IPS-15b (cell line): ENCODE measurements at regions not wholly inside any gene's neighbourhood (a gene's known extent, or its start where the extent isn't known, plus 50 kb on each side); places are given as distances from the start of the nearest gene placed in this dataset.

Experiments
- H3K27me3 ChIP-seq: one replicate; pipeline ENCODE4 v1.6.1; 2013; ENCODE audit warnings: low read length; ENCODE audit not compliant: control insufficient read depth, insufficient read depth
- H3K36me3 ChIP-seq: one replicate; pipeline ENCODE4 v1.6.1; 2013; ENCODE audit warnings: low read length; ENCODE audit not compliant: control insufficient read depth, insufficient read depth
- H3K4me1 ChIP-seq: one replicate; pipeline ENCODE4 v1.6.1; 2013; ENCODE audit warnings: mild to moderate bottlenecking, low read length; ENCODE audit not compliant: control insufficient read depth, insufficient read depth
- H3K4me3 ChIP-seq: one replicate; pipeline ENCODE4 v1.5.1; 2013; ENCODE audit warnings: low read depth, low read length
- H3K9ac ChIP-seq: one replicate; pipeline ENCODE4 v1.6.1; 2013; ENCODE audit warnings: low read depth, mild to moderate bottlenecking, low read length
- H3K9me3 ChIP-seq: one replicate; pipeline ENCODE4 v1.6.1; 2013; ENCODE audit warnings: mild to moderate bottlenecking, low read length; ENCODE audit not compliant: control insufficient read depth, insufficient read depth

- Histone ChIP-seq H3K36me3 (no peaks in the 10 kb centered on the region), H3K4me3 (no peak overlapping the region), H3K27me3 (no peaks in the 10 kb centered on the region), H3K4me1 (no peaks in the 10 kb centered on the region), H3K9me3 (no peaks in the 10 kb centered on the region), H3K9ac (no peak overlapping the region)
Observed at GRCh38 chr12:89796798-89797382, 88.3 kb upstream of the ATP2B1 start.

GRCh38 chr12:89793946-89794345, 85.3 kb upstream of the ATP2B1 start:
- no peak overlapping the region for H3K4me3 ChIP-seq
- H3K4me1 ChIP-seq: no peaks in the 10 kb centered on the region
- H3K36me3 ChIP-seq: no peaks in the 10 kb centered on the region
- H3K9ac ChIP-seq: no peak overlapping the region
- no peaks in the 10 kb centered on the region for H3K27me3 ChIP-seq
- H3K9me3 ChIP-seq: no peaks in the 10 kb centered on the region

GRCh38 chr12:89791286-89791685, 82.6 kb upstream of the ATP2B1 start:
- H3K4me3 ChIP-seq: no peak overlapping the region
- no peak overlapping the region for H3K9ac ChIP-seq
- H3K9me3 ChIP-seq: peaks cover 4% of the 10 kb centered on the region
- H3K4me1 ChIP-seq: no peaks in the 10 kb centered on the region
- H3K27me3 ChIP-seq: no peaks in the 10 kb centered on the region
- no peaks in the 10 kb centered on the region for H3K36me3 ChIP-seq

- H3K4me3 ChIP-seq: no peak overlapping the region
- no peaks in the 10 kb centered on the region for H3K36me3 ChIP-seq
- H3K4me1 ChIP-seq: no peaks in the 10 kb centered on the region
- H3K9ac ChIP-seq: no peak overlapping the region
- peaks cover 5% of the 10 kb centered on the region for H3K9me3 ChIP-seq
- no peaks in the 10 kb centered on the region for H3K27me3 ChIP-seq
Observed at GRCh38 chr12:89789862-89790261, 81.2 kb upstream of the ATP2B1 start.

- Histone ChIP-seq H3K36me3 (no peaks in the 10 kb centered on the region), H3K9me3 (peaks cover 5% of the 10 kb centered on the region), H3K27me3 (no peaks in the 10 kb centered on the region), H3K4me3 (no peak overlapping the region), H3K4me1 (no peaks in the 10 kb centered on the region), H3K9ac (no peak overlapping the region)
Observed at GRCh38 chr12:89787763-89788162, 79.1 kb upstream of the ATP2B1 start.

- H3K9ac ChIP-seq: no peak overlapping the region
- peaks cover 5% of the 10 kb centered on the region for H3K9me3 ChIP-seq
- no peaks in the 10 kb centered on the region for H3K27me3 ChIP-seq
- no peak overlapping the region for H3K4me3 ChIP-seq
- H3K4me1 ChIP-seq: no peaks in the 10 kb centered on the region
- H3K36me3 ChIP-seq: no peaks in the 10 kb centered on the region
Observed at GRCh38 chr12:89786177-89786810, 77.7 kb upstream of the ATP2B1 start.

- peaks cover 5% of the 10 kb centered on the region for H3K9me3 ChIP-seq
- H3K36me3 ChIP-seq: no peaks in the 10 kb centered on the region
- H3K4me3 ChIP-seq: no peak overlapping the region
- H3K27me3 ChIP-seq: no peaks in the 10 kb centered on the region
- no peaks in the 10 kb centered on the region for H3K4me1 ChIP-seq
- H3K9ac ChIP-seq: no peak overlapping the region
Observed at GRCh38 chr12:89783359-89784060, 74.9 kb upstream of the ATP2B1 start.

GRCh38 chr12:89782807-89783206, 74.2 kb upstream of the ATP2B1 start:
- no peaks in the 10 kb centered on the region for H3K27me3 ChIP-seq
- no peaks in the 10 kb centered on the region for H3K4me1 ChIP-seq
- no peak overlapping the region for H3K4me3 ChIP-seq
- no peak overlapping the region for H3K9ac ChIP-seq
- no peaks in the 10 kb centered on the region for H3K36me3 ChIP-seq
- peaks cover 5% of the 10 kb centered on the region for H3K9me3 ChIP-seq

GRCh38 chr12:89781946-89782550, 73.4 kb upstream of the ATP2B1 start:
- H3K27me3 ChIP-seq: no peaks in the 10 kb centered on the region
- H3K9ac ChIP-seq: no peak overlapping the region
- no peak overlapping the region for H3K4me3 ChIP-seq
- no peaks in the 10 kb centered on the region for H3K4me1 ChIP-seq
- H3K9me3 ChIP-seq: peaks cover 5% of the 10 kb centered on the region
- H3K36me3 ChIP-seq: no peaks in the 10 kb centered on the region

GRCh38 chr12:89781156-89781555, 72.5 kb upstream of the ATP2B1 start:
- Histone ChIP-seq H3K9me3 (peaks cover under 1% of the 10 kb centered on the region), H3K36me3 (no peaks in the 10 kb centered on the region)

GRCh38 chr12:89779090-89779489, 70.5 kb upstream of the ATP2B1 start:
- no peaks in the 10 kb centered on the region for H3K36me3 ChIP-seq
- H3K27me3 ChIP-seq: no peaks in the 10 kb centered on the region
- H3K9ac ChIP-seq: no peak overlapping the region
- no peaks in the 10 kb centered on the region for H3K9me3 ChIP-seq
- H3K4me3 ChIP-seq: no peak overlapping the region
- no peaks in the 10 kb centered on the region for H3K4me1 ChIP-seq

More at GRCh38 chr12:89781156-89781555, 72.5 kb upstream of the ATP2B1 start:
- H3K9ac ChIP-seq: no peak overlapping the region
- H3K4me1 ChIP-seq: no peaks in the 10 kb centered on the region
- H3K4me3 ChIP-seq: no peak overlapping the region
- no peaks in the 10 kb centered on the region for H3K27me3 ChIP-seq
